ENCODE measurements at regions not wholly inside any gene's neighbourhood (a gene's known extent, or its start where the extent isn't known, plus 50 kb on each side); places are given as distances from the start of the nearest gene placed in this dataset.
"Not testable (repeated sequence)": the region's sequence is repeated elsewhere in the genome, so short reads cannot be mapped to it uniquely, and the experiment has no call there.

DNA sequence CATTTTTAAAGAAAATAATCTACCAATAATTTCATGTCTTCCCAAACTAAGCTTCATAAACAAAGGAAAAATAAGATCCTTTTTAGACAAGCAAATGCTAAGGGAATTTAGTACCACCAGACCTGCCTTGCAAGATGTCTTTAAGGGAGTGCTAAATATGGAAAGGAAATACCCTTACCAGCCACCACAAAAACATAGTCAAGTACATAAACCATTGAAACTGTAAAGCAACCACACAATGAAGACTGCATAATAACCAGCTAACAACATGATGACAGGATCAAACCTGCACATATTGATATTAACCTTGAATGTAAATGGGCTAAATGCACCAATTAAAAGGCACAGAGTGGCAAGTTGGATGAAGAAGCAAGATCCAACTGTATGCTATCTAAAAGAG lies 586.5 kb upstream of the NRG3 start:
- no peak for DNase-seq

DNA sequence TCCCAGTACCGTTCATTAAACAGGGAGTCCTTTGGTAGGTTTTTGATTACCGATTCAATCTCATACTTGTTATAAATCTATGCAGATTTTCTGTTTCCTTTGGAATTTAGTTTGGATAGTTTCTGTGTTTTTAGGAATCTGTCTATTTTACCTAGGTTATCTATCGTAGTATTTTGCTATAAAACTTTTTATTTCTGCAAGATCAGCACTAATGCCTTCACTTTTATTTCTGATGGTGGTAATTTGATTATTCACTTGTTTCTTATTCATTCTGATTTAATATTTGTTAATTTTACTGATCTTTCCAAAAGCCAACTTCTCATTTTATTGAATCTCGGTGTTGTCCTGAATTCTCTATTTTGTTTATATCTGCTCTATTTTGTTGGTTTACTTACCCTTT lies 577.7 kb upstream of the NRG3 start:
- DNase-seq = no peak

DNA sequence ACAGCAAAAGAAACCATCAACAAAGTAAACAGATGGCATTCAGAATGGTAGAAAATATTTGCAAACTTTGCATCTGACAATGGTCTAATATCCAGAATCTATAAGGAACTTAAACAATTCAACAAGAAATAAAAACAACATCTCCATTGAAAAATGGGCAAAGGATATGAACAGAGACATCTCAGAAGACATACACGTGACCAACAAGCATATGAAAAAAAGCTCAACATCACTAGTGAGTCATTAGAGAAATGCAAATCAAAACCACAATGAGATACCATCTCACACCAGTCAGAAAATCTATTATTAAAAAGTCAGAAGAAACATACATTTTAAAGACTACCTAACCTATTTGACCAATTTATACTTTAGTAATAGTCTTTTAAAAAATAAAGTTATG lies 571.3 kb upstream of the NRG3 start:
- no peak for DNase-seq

DNA sequence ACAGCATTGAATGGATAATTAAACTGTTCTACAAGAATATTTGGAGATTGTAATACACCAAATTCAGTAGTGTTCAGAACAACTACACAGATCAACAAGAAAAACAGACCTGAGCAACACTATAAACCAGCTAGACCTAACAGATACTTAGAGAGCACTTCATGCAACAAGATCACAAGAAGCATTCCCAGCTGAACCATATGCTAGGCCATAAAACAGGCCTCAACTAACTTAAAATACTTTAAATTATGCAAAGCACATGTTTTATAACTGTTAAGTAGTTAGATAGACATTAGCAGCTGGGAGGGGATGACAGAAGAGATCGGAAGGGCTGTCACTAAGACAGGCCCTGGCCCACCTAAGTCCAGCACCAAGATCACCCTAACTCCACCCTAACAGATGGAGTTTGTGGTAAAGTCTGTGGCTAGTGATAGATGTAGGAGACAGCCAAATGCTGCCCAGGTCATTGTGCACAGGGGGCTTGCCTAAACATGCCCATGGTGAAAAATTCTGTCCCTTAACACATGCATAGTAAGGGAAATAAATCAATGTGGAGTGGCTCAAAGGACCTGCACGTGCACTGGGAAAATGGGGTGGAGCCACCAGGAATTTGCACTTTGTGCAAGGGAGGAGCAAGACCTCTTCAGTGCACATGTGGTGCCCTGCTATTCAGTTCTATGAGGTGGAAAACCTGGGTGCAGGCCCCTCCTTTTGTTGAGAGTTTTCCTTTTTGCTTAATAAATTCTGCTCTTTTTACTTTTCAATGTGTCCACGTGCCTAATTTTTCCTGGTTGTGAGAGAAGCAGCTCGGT lies 567.8 kb upstream of the NRG3 start:
- DNase-seq = no peak

DNA sequence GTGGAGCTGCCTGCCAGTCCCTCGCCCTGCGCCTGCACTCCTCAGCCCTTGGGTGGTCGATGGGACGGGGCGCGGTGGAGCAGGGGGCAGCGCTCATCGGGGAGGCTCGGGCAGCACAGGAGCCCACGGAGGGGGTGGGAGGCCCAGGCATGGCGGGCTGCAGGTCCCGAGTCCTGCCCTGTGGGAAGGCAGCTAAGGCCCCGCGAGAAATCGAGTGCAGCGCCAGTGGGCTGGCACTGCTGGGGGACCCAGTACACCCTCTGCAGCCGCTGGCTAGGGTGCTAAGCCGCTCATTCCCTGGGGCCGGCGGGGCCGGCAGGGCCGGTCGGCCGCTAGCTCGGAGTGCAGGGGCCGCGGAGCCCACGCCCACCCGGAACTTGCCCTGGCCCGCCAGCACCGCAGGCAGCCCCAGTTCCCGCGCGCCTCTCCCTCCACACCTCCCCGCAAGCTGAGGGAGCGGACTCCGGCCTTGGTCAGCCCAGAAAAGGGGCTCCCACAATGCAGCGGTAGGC lies 565.9 kb upstream of the NRG3 start:
- no peak for DNase-seq

DNA sequence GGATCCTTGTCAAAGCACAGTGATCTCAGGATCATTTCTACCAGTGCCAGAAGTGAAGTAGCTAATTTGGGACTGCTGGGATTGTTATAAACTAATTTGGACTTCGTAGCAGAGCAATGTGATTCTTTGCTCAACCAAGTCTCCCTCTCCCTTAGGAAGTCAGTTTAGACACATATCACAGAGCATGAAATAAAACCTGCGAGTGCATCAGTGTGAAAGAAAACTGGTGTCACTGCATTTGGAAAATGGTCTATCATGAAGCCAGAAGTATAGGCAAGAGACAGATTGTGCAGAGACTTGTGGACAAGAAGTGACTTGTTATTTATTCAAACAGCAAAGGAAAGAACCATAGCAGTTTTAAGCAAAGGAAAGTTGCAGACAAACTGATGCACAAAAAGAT lies 560.5 kb upstream of the NRG3 start:
- no peak for DNase-seq

DNA sequence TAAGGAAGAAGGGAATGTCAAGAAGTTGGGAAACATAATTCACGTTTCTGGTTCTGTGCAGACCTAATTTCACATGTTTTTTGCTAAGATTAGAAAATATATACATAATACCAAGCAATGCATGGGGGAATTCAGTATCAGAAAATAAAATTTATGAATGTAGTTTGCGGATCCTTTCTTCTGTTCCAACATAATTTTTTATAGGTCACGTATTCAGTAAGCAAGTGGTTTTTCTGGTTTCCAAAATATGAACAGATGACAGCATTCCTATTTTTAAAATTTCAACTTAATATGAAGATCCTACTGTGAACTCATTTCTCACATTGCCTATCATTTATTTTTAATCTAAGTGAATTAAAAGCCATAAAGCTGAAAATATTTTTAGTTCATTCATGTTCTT lies 560.0 kb upstream of the NRG3 start:
- DNase-seq = no peak

DNA sequence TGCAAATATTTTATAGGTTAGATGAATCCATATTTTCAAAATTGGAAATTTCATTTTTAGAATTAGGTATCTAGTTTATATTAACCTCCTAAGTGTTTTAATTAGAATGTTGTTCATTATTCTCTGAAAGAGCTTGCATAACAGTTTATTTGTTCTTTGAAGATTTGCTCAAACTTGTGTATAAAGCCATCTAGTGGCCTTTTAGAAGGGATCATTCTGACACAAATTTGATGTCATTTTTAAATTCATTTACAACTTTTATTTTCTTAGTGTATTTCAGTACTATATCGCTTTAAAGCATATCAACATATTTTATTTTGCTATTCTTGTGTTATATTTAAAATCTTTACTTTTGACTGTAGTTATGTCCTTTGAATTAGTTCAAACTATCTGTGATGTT lies 527.0 kb upstream of the NRG3 start:
- no peak for DNase-seq

DNA sequence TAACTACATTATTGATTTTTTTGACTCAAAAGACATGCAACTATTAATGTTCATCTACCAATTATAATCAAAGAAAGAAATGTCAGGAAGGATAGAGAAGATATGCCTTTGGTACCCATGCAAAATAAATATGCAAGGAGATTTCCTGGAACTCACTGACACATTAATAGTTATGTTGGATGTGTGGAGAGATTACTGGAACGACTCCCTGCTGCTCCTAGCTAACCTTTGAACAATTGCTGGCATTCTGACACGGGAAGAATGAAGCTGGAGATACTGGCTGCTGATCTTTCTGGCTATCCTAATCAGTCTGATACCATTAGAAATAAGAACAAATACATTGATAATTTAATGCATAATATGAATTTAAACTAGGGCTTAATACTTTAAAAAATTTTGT lies 507.9 kb upstream of the NRG3 start:
- DNase-seq = no peak

DNA sequence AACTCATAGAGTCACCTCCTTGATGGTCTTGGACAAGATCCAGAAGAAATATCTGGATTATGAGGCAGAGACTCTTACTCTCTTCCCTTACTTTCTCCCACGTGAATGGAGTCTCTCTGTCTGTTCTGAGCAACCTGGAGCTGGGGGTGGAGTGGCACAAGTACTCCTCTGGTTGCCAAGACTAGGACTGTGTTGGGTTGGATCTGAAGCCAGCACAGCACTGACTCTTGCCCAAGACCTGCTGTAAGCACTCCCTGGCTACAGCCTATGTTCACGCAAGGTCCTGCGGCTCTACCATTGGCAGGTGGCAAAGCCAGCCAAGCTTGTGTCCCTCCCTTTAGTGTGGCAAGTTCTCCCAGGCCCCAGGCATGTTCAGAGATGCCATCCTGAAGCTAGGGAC lies 488.2 kb upstream of the NRG3 start:
- no peak for DNase-seq

DNA sequence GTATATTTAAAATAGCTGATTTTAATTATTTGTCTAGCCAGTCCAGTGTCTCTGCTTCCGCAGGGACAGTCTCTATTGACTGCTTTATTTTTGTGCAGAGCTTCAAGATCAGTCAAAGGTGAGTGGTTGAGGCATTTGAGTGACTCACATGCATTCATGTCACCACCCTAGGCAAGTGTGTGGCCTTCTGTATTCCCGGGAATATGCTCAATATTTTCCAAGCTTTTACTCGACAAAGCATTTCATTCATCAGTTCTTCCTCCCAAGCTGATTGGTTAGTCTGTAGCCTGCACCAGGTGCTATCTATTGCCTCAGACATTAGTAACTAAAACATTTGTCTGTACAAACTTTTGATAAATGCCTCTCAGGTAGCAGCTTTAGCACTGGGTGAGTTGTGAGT lies 471.5 kb upstream of the NRG3 start:
- no peak for DNase-seq

DNA sequence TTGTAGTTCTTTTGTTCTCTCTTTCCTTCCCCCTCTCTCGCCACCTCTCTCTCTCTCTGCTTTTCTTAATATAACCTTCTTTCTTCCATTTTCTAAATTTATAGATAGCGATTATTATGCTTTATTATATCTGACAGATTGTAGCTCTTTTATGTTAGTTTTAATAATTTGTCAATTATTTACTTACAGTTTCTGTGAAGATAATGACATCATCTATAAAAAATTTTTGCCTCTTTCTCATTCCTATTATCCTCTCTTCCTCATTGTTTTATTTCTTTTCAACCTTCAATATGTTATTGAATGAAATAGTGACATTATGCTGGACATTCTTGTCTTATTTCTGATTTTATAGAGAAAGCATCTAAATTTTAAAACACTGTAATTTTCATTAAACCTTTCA lies 469.6 kb upstream of the NRG3 start:
- no peak for DNase-seq

DNA sequence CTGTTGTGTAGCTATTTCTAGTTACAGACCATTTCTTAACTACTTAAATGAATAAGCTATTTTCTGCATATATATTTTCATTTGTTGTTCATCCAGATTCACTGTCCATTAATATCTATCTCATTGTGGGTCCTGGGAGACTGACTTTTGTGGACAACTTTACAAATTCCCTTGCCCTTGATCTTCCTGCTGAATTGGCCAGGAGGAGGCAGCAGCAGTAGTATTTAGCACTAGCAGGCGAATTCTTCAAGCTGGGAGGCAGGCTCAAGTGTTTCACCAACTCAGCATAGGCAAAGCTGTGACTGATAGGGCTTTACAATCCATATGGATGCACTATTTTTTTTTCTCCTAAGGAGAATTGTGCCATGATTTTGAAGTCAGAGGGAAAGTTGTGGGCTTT lies 461.0 kb upstream of the NRG3 start:
- no peak for DNase-seq

DNA sequence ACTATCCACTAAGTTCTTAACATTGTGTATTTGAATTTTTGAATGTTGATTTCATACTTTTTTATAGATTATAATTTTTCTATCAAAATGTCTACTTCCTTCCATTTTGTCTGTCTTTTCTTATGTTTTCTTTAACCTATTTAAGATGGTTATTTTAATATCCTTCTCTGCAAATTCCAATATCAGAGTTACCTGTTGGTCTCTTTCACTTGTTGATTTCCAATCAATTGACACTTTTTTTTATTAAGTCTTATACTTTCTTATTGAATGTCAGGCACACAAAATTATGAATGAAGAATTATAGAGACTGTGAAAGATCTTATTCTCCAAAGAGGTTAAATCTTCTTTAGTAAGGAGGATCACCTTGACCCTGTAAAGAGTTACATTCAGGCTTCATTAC lies 448.3 kb upstream of the NRG3 start:
- DNase-seq = no peak

DNA sequence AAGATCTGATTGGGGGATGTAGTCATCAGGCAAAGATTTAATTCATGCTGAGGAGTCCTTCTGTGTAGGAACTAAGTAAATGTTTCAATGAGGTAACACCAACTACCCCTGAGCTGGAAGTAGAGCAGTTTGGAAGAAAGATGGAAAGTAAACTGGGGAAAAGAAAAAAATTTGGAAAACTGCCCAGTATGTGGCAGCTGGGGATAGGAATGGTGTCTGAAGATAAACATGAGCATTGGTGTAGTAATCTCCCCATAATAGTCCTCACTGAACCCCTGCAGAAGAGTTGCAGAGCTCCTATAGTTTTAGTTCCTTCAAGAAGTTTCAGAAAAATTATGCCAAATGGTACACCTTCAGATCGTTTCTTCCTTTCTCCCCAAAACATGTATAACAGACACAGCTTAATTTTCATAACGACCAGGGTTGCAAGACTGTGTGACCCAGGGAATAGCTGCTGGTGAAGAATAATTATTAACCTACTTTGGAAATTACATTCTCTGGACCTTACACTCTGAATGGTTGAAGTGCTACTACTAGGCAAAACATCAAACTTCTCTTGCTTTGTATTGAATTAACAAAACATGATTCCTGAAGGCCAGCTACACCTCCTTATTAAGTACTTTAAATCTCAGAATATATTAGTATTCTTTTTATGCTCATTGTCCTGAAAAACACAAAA lies 446.4 kb upstream of the NRG3 start:
- DNase-seq = no peak

DNA sequence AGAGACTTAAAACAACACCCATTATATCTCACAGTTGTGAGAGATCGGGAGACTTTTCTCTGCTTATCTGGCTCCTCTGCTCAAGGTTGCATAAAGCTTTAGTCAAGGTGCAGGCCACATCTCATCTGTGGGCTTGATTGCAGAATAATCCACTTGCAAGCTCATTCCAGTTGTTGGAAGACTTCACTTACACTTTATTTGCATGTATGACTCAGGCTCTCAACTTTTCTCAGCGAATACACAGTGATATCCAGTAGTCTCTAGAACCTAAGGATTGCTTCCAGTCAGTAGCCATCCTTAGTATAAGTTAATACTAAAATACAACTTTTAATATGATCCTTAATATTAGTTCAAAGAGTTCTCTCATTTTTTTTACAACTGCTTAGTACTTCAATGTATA lies 435.5 kb upstream of the NRG3 start:
- no peak for DNase-seq

DNA sequence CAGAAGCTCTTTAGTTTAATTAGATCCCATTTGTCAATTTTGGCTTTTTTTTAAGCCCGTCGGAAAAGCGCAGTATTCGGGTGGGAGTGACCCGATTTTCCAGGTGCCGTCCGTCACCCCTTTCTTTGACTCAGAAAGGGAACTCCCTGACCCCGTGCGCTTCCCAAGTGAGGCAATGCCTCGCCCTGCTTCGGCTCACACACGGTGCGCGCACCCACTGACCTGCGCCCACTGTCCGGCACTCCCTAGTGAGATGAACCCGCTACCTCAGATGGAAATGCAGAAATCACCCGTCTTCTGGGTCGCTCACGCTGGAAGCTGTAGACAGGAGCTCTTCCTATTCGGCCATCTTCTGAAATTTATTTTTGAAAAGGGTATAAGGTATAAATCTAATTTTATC lies 433.4 kb upstream of the NRG3 start:
- DNase-seq = not testable (repeated sequence)

DNA sequence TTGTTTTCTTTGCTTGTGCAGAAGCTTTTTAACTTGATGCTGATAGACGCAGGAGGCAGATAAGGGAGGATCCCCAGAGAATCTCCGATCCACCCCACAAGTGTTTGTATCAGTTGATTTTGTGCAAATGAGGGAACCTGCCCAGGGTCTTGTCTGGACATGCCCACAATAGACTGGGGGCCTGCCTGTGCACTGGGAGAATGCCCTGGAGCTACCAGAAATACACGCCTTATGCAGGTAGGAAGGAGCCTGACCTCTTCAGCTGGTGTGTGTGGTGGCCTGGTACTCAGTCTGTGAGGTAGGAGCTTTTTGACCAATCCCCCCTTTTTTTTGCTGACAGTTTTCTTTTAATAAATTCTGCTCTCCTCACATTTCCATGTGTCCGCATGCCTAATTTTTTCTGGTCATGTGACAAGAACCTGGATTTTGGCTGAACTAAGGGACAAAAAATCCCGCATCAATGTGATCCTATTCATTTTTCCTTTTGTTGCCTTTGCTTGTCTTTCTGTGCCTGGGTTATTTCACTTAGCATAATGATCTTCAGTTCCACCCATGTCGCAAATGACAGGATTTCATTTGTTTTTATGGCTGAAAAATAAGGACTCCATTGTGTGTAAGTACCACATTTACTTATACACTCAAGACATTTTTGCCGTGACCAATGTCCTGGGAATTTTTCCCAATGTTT lies 430.6 kb upstream of the NRG3 start:
- no peak for DNase-seq

DNA sequence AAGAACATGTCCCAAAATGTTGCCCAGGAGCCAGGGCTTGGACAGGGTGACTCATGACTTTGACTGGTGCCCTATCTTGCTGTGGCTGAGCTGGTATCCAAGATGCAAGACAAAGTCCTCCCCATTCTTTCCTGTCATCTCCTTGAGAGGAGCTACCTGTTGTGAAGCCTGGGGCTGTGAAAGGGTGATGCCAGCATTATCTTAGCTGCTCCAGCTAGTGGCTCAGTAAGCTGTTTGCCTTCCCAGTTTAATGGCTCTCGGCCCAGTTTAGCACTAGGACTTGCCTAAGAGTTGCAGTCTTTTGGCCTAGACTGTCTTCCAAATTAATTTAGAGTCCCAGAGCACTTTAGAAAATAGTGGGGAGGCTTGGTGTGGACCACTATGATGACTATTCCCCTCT lies 424.3 kb upstream of the NRG3 start:
- no peak for DNase-seq

DNA sequence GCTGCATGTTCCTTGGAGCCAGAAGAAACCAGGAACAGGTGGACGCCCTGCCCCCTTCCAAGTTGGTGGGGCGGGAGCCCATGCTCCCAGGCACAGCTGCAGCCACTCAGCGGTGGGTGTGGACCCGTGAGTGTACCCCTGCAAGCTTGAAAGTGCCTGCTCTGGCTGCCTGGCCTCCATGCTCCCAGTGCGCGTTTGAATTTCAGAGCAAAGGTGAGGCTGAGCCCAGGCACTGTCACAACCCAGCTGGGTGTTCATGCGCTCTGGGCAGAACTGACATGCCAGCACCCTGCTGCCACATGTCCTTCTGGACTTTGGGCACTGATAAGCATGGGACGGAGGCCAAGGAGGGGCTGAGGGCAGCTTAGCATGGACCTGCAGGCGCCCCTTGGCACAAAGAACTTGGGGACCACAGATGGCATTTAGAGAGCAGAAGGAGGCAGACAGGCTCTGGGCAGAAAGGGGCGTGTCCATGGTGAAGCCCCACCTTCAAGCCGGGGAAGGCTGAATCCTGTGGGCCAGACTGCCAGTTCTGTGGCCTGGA lies 402.0 kb upstream of the NRG3 start:
- DNase-seq = no peak

DNA sequence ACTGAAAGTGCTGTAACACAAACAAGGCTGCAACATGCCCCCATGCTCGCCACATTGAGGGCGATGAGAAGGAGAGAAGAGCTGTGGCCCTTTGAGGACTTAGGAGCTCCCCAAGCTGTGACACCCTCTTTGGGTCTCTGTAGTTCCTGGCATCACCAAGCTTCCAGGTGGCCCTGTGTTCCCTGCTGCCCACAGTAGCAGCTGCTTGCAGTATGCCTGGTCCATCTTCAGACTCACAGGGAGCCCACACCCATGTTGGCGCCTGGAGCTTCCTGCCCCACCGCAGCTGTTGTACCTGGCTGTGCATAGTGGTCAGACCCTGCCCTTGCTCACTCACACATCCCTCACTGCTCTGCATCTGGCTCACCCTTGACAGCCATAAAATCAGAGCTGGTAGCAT lies 401.2 kb upstream of the NRG3 start:
- no peak for DNase-seq

DNA sequence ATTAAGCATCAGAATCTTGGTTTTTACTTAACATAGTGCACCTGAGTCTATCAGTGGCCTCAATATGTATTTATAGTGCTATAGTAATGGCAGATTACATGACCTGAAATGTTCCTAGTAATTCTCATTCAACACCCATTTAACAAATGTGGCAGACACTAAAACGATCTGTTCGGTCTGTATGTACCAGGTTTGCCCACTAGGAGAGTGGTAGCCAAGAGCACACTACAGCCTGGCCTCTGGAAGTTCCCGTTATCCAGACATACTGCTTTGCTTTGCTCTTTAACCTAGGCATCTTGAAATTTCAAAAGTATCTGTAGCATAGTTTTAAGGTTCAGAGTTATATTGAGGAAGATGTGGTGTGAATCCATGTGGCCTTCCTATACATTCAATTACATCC lies 395.7 kb upstream of the NRG3 start:
- no peak for DNase-seq

DNA sequence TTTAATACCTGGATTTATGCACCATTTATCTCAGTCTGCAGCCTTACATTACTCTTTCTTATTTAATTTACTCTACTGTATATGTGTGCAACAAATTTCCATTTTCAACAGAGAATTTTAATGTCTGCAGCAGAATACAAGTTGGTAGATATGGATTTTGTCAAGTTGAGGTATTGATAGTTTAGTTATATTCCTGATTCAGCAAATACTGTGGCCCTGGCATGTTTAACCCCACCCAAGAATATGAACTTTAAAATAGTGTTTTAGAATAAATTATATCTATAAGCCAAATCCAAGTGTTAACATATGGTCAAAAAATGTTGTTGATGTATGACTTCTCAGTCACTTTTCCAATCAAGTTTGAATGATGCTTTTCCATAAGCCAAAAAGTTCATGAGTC lies 378.4 kb upstream of the NRG3 start:
- DNase-seq = no peak

DNA sequence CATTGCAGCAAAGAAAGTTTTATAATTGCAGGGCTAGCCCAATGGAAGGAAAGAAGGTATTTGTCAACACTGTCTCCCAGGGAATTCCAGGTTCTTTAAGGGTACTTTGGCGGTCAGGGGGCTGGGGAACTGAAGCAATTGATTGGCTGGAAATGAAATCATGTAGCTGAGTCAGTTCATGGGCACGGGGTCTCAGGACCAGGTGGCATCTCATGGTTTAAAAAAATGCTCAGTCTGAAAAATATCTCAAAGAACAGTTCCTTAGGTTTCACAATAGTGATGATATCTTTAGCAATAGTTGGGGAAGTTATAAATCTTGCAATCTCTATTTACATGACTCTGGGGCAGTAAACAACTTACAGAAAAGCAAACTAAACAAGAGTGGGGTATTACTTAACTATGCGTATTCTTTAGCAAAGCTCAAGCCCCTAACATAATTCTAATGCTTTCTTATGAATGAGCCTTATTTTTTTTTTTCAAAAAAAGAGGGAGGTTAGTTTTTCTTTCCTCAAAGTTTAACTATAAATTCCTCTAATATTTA lies 376.9 kb upstream of the NRG3 start:
- no peak for DNase-seq
